ENCODE measurements at regions not wholly inside any gene's neighbourhood (a gene's known extent, or its start where the extent isn't known, plus 50 kb on each side); places are given as distances from the start of the nearest gene placed in this dataset.

DNA sequence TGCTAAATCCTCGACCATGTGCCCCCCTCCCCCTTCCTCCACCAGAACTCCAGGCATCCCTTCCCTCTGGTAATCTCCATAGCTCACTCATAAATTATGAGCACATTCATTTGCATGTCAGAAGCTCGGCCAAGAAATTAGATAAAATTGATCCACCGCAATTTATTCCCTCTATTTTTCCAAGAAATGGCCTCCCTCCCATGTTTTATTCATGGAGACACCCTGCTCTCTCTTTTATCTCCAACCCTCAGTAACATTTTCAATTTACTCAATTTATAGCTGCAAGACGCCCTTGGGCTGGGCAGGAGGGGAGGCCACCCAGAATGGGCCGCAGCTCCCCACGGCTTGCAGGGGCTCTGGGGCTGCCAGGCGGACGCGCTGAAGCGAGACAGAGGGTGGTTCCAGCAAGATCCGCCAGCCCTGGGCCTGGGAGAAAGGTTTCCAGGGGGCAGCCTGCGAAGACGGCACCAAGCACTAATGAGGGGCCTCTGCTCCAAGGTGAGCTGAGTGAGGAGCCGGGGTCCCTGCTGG, 54.7 kb upstream of the ZNF423 start:
- DNase-seq: no peak

DNA sequence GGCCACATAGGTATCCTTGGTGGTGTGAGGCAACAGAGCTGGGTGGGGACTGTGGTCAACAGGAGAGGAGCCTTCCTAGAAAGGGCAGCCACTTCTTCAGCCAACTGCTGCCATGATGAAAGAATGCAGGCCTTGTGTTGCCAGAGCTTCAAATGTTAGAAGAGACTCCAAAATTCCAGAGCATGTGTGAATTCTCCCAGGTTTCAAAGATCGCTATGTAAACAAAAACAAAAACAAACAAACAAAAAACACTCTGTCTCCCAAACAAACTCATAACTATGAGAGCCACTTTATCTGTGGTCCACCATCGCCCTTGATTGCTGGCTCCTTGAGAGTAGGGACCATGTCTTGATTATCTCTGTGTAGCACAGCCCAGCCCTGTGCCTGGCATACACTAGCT, 55.5 kb upstream of the ZNF423 start:
- DNase-seq: no peak

DNA sequence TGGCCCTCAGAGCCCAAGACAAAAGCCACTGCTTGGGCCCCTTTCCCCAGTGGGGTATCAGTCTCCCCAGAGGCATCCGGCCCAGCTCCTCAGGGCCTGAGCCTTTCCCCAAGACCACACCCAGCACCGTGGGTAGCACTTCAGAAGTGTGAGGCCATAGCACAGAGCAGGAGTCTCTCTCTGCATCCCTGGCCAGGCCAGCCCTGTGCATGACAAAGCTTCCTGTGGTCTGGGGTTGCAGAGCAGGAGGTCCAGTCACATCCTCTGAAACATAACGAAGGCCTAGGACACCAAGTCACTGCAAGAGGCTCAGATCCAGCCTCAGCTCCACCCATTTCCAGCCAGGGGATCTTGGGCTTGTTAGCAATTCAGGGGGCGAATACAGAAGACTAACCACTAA, 56.8 kb upstream of the ZNF423 start:
- DNase-seq: no peak

DNA sequence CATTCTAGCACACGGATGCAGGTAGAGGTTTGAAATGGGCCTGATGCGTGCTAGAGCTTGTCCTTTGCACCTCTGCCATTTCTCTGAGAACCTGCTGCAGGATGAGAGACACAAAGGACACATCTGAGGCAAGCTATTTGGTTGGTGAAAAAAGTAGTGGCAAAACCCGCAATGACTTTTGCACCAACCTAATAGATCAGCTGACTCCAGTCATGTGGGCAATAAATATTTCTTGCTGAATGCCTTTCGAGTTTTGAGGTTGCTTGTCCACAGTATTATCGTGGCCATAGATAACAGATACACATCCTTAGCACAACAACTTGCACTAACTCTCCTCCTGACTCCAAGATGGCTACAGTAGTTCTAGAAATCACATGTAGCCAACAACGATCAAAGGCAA, 57.8 kb upstream of the ZNF423 start:
- no peak for DNase-seq

DNA sequence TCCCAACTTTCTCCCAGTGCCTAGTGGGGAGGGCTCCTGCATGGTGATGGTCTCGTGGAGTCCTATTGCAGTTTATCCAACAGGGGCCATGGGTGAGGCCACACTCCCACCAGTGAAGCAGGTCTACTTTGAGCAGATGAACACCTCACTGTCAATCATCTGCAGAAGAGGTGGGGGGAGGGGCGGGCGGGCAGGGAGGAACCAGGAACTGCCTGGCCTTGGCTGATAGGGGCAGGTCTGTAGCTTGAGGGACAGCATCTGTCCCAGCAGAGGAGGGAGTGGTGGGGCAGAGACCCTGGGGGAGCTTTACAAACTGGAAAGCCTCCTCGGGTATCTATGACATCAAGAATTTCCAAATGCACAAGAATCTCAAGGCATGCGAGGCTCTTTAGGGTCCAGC, 58.7 kb upstream of the ZNF423 start:
- DNase-seq: no peak

DNA sequence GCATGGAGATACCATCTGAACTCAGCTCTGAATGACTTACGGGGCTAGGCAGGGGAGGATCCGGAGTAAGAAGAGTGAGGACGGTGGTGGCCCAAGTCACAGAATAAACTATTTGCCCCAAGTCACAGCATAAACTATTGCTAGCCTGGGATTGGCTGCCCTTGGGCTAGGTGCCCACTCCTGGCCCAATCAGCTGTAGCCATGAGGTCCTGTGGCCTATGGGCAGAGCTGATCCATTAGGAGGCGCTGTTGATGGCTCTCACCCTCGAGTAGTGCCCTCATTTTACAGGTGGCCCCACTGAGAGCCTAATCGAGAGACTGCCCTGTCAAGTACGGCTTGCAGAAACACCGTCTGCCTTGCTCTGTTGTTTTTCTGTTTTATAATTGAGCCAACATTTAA, 62.3 kb upstream of the ZNF423 start:
- no peak for DNase-seq

DNA sequence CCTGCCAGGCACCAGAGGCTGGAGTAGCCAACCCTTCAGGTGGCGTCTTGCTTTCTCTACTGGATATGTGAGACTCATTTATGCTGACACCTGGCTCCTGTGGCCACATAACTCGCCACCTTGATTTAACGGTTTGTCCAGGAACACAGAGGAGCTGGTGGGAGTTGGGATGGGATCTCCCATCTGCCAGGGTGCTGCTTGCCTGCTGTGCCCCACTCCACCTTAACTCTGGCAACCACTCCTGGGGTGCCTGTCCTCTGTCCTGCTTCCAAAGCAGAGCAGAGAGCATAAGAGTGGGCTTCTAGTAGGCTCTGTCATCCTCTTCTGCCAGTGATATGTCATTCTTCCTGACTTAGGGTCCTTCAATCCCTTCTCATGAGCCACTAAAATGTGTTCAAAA, 63.4 kb upstream of the ZNF423 start:
- DNase-seq: no peak

DNA sequence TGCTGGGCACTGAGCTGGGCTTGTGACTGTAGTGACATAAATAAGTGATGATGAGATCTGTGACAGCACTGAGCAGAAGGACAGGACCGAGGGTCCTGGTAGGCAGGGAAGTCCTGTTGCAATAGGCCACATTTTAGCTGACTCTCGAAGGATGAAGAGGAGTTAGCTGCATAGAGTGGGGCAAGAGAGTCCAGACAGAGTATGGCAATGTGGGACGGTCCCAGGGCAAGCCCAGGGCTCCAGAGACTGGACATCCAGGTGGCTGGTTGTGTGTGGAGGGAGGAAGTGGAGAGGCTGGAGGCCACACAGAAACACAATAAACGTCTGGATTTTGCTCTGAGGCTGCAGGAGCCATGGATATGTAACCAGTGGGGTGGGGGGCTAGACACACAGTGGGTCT, 64.5 kb upstream of the ZNF423 start:
- DNase-seq: no peak

DNA sequence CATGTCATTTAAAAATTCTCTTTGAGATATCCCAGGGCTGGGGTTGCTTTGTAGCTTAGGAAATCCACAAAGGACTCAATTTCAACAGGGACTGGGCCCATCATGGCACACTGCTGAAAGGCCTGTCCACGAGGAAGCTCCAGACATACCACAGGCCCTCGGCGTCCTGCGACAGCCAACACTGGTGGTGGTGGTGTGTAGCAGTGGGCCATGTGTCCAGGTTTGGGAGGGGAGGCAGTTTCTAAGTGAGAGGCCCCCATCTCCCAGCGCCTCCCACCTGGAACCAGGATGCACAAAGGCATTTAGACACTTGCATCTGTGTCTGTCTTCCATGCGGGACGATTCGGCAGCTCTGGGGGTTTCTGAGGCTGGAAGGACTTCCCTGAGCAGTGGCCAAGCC, 65.2 kb upstream of the ZNF423 start:
- no peak for DNase-seq

DNA sequence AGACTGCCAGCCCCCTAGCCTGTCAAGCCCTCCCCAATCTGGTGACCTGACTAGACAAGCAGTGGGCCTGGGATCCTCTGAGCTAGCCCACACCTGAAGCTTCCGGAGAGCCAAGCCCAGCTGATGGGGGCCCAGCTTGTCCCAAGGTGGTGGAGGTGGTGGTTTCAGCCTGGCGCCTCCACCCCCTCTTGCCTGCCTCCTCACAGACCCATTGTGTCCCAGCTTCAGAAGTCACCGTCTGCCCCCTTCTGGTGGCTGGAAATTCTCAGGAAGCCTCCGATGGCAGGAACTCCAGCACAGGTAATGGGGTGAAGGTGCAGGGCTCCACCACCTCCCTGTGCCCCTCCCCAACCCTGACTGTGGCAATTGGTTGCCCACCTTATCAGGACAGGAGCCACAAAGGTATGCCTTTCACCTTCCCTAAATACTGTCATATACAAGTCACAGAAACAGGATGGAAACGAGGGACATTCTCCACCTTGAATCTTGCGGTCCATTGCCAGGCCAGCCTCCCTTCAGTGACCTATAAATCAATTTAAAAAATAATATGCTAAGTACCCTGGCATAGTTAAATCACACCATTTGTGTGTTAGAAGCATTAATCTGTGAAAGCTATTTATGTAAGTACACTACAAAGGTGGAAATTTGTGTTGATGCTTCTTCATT, 66.0 kb upstream of the ZNF423 start:
- peak; percentile 64 for DNase-seq

DNA sequence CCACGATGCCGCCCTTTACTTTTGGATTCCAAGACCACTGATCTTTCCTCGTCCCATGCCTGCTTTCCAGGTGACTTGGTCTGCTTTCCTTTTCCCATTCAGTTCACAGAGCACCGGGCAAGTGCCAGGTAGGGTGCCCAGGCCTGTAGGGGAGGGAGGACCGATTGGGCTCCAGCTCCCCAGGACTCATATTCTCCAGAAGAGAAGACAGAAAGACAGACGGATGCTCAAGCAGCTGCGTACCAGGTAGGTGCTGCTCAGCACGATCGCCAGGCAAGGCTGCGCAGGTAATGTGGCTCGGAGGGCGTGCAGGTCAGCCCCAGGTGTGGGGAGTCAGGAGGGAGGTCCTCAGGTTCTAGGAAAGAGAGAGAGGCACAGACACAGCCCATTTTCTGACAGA, 67.5 kb upstream of the ZNF423 start:
- DNase-seq: no peak

DNA sequence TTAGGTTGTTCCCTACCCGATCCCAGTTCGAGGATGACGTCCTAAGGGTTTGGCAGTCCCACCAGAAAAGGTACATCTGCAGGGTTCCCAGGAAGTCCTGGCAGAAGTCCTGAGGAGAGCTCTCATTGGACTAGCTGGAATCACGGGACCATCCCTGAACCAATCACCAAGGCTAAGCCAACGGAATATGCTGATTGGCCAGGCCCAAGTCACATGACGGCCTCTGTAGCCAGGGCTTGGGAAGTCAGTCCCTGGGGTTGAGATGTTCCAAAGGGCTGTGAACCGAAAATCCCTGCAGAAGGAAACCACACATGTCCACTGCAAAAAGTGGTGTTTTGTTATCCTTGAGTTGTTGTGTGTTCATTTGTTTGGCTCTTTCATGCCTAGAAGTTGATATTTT, 68.2 kb upstream of the ZNF423 start:
- DNase-seq: no peak

DNA sequence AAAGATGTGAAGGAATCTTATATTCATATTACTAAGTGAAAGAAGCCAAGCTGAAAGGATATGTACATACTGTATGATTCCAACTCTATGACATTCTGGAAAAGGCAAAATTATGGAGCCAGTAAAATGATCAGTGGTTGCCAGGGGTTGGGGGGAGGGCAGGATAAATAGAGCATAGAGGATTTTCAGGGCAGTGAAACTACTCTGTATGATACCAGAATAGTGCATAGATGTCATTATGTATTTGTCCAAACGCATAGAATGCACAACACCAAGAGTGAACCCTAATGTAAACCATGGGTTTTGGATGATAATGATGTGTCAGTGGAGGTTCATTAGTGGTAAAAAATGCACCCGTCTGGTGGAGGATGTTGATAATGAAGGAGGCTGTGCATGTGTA, 71.0 kb upstream of the ZNF423 start:
- no peak for DNase-seq

DNA sequence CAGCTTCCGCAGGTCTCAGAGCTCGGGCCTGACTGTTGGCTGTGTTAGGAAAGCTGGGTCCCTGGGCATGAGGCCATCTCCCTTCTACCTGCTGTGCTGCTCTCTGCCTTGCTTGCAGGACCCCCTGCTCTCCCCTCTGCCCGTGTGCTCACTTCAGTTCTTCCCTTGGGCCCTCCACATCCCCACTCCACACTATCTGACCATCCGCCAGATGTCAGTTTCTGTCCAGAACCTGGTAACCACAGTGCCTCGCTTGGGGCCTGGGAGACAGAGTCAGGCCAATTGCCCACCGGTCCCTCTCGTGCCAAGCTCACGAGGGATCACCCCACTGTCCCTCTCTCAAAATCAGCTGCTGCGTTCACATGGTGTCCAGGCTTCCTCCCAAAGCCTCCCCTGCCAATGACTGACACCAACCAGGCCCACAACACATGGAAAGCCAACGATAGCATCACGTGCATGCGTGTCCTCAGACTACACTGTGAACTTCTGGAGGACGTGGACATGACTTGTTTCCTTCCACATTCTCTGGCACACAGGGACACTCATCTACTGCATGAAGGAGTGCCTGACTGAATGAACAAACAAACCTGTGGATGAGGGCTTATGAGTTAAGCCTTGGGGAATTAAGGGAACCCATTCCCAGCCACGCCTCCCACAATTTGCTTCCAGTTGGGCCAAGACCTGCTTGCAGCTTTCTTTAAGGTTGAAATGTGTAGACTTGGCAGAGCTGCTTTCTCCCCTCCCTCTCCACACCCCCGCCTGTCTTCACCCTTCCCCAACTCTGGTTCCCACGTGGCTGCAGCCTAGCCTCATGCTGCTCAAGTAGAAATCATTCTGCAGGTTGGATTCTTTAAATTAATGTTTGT, 72.5 kb upstream of the ZNF423 start:
- DNase-seq: no peak

DNA sequence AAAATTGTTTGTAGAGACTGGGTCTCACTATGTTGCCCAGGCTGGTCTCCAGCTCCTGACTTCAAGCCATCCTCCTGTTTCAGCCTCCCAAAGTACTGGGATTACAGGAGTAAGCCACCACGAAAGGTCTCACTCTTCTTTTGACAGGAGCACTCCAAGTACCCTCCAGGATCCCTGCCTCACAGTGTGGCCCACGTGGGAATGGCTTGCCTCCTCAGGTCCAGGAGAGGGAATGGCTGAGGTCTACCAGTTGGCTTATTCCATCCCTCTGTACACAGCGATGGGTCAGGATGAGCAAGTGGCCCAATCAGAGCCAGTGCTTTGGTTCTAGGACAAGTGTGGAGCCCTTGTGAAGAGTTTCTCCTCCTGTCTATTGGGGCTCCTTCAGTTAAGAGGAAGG, 73.7 kb upstream of the ZNF423 start:
- DNase-seq: no peak

DNA sequence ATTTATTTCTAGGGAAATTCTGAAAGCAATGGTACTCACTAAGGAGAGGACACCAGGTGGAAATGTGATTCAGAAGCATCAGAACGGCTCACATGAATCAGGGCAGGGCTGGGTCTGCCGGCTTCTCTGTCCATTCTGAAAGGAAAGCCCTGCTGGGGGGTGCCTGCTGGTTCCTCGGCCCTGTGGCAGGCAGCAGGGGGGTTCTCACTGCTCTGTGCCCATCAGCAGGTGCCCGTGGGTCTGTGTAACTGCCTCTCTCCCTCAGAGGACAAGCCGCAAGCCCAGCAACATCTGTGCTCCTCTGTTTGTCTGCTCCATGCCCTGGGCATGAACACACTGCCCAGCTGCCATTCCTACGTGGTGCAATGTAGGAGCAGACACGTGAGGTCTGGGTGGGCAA, 74.9 kb upstream of the ZNF423 start:
- no peak for DNase-seq

DNA sequence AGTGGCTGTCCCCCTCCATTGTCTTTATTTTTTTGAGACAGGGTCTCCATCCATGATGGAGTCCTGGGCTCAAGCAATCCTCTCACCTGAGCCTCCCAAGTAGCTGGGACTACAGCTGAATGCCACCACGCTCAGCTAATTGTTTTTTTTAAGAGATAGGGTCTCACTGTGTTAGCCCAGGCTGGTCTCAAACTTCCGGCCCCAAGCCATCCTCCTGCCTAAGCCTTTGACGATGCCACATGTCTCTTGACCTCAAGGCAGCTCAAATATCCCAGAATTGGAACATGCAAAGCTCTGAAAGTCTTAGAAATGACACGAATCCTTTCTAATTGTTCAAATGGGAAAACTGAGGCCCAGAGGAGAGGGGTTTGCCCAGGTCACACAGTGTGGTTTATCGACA, 75.4 kb upstream of the ZNF423 start:
- DNase-seq: no peak

DNA sequence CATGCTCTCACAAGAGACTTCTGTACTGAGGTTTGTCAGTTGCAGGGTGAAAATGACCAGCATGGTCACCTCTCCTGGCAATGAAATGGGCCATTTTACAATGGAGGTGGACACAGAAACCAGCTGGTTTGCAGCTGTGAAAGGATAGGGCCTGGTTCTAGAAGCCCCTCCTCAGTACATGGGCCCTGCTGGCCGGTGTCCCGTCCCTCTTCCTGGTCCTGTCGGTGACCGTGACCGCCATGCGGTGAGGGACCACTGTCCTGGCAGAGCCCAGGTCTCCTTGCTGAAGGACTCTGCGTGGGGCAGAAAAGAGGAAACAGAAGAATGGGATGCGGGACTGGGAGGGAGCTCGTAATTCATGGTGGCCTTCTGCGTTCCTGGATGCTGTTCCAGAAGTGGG, 76.0 kb upstream of the ZNF423 start:
- DNase-seq: no peak

DNA sequence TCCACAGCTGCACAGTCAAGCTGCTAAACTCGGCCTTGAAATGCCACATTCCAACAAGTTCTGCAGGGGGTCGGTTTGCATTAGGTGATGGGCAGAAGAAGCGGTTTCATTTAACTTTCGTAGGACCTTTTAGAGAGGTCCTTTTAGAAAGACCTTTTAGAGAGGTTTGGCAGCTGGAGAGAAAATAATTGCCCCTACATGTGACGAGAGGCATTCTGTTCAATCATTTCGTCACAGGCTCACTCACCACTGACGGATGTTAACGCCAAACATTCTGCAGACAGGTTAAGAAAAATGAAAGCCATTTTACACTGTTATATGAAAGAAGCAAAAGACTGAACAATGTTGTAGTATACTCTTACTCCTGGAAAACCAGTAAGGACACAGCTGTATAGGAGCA, 76.5 kb upstream of the ZNF423 start:
- DNase-seq: no peak

DNA sequence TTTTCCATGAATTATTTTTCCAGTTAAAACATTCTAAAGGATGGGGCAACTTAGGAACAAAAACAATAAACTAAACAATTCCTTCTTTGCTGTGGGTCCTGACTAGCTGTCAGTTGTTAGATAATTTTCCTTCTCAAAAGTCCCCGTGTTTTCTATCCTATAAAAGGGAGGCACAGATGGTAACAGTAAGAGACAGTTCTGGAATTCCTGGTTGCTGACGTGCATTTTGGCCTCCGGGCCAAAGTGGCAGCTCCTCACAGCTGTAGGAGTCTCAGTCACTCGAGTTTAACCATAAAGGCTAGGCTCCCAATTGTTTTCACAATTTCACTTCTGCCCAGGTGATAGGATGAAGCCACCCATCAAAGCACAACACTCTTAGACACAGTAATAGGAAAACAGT, 77.0 kb upstream of the ZNF423 start:
- no peak for DNase-seq

DNA sequence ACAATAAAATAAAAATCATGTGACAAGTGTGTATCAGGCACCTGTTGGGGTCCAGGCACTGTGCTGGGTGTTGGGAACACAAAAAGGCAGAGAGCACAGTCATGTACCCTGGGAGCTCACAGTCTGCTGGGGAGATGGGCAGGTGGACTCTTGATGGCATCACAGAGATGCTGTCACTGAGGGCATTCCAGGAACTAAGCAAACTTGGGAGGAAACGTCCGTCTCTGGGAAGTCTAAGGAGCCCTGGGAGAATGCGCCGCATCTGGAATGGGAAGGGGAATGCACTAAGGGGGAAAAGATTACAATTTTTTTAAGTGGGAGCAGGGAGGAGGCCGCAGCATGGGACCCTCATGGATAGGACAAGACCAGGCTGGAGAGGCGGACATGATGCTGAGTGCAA, 80.9 kb upstream of the ZNF423 start:
- peak; percentile 32 for DNase-seq

DNA sequence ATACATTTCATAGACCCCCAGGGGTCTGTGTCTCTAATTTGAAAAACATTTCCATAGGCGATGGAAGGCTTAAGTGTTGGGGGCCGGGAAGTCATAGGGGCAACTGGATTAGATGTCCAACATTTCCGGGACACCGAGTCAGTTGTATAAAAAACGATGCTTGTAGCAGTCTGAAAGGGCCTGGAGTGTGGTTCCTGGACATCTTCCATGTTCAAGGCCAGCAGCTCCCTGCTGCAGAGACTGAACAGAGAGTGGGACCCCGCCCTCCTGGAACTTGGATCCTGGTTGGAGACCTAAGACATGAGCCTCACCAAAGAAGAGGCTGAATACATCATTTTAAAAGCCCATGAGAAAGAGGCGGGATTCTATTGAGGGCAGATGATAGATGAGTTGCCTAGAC, 82.0 kb upstream of the ZNF423 start:
- peak; percentile 4 for DNase-seq

DNA sequence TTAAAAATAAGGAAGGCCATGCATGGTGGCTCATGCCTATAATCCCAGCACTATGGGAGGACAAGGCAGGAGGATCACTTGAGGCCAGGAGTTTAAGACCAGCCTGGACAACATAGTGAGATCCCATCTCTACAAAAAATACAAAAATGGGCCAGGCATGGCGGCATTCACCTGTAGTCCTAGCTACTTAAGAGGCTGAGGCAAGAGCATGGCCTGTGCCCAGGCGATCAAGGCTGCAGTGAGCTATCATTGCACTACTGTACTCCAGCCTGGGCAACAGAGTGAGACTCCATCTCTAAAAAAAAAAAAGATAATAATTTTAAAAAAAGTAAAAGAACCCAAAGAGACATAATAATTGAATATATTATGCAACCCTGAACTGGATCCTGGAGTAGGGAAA, 83.6 kb upstream of the ZNF423 start:
- DNase-seq: no peak

DNA sequence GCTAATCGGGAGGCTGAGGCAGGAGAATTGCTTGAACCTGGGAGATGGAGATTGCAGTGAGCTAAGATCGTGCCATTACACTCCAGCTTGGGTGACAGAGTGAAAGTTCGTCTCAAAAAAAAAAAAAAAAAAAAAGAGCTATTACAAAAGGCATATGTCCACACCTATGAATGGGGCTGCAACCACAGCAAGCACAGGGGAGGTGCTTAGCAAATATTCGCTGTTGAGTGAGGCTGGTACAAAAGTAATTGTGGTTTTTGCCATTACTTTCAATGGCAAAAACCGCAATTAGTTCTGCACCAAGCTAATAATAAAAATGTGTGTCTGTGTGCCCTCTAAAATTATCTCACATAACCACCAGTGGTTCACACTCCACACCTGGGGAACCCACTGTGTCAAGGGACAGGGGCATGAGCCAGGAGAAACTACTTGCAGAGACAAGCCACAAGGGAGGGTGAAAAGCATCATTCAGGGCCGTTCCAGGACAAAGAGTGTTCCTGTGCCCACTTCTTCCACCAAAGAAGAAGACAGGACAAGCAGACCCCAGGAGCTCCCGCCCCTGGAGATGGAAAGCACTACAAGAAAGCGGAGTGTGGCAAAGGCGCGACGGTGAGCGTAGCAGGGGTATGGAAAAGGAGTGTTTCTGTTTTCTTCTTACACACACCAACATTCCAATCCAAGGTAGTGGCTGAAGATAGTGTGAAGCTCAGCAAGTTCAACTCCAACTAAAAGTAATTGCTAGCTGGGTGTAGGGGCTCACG, 84.4 kb upstream of the CNEP1R1 start:
- no peak for DNase-seq

All from activated CD8-positive, alpha-beta memory T cell treated with anti-CD3 and anti-CD28 coated beads for 24 hours (primary cell).